ENCODE measurements at regions not wholly inside any gene's neighbourhood (a gene's known extent, or its start where the extent isn't known, plus 50 kb on each side); places are given as distances from the start of the nearest gene placed in this dataset.
A peak's percentile ranks its signal among the peaks of the same experiment; 100 is the strongest.

DNA sequence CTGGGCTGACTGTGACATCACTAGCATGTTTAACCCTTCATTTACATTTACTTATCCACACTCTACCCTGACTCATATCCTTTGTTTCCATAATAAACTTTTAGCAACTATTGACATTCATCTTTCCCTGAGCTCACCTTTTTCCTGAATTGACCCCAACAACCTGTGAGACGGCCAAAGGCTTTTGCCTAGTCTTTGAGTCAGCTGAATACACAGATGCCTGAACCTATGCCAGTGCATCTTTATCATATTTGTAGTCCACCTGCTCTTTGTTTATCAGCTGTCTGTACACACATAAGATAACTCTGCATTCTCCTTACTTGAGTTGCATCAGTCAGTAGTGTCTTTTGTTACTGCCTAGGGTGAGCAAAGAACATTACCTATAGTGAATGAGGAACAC, 128.5 kb upstream of the HMHB1 start:
- DNase-seq (ENCODE audit: low read depth, low spot score) = no peak
- H3K4me3 ChIP-seq (ENCODE audit: low read depth, low read length) = no peak overlapping the region
- TF ChIP-seq, protein P1, sequence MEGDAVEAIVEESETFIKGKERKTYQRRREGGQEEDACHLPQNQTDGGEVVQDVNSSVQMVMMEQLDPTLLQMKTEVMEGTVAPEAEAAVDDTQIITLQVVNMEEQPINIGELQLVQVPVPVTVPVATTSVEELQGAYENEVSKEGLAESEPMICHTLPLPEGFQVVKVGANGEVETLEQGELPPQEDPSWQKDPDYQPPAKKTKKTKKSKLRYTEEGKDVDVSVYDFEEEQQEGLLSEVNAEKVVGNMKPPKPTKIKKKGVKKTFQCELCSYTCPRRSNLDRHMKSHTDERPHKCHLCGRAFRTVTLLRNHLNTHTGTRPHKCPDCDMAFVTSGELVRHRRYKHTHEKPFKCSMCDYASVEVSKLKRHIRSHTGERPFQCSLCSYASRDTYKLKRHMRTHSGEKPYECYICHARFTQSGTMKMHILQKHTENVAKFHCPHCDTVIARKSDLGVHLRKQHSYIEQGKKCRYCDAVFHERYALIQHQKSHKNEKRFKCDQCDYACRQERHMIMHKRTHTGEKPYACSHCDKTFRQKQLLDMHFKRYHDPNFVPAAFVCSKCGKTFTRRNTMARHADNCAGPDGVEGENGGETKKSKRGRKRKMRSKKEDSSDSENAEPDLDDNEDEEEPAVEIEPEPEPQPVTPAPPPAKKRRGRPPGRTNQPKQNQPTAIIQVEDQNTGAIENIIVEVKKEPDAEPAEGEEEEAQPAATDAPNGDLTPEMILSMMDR (IDR thresholded peaks at IDR 0.05; ENCODE audit: low read depth, low read length) = no peak
- in situ Hi-C loops (cut with HindIII; ENCODE audit: low sequenced_read_pairs) = no loop called here

DNA sequence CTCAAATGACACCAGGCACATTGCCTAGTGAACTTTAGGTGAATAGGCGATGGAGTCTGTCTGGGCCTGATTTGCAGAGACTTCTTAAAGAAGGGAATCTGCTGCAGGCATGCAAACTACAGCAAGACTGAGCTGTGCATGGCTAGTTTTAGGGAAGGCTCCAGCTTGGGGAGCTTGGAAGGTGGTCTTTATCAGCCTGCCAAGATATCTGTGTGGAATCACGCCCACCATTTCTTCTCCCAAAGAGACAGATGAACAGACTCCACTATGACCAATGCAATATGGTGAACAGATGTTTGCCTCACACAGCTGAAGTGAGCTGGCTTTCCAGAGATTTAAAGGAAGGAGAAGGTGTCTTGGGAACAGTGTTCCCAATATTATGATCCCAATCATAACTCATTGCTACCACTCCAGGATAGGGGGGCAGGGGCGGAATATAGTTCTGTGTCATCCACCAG, 129.0 kb upstream of the HMHB1 start:
- in situ Hi-C loops (cut with HindIII; ENCODE audit: low sequenced_read_pairs) = no loop called here
- no peak for DNase-seq (ENCODE audit: low read depth, low spot score)
- no peak overlapping the region for H3K4me3 ChIP-seq (ENCODE audit: low read depth, low read length)
- TF ChIP-seq, protein P1 (IDR thresholded peaks at IDR 0.05; ENCODE audit: low read depth, low read length) = no peak

- DNase-seq (ENCODE audit: low read depth, low spot score) = peak; percentile 66
- TF ChIP-seq, protein P1 (IDR thresholded peaks at IDR 0.05; ENCODE audit: low read depth, low read length) = no peak
- in situ Hi-C loops (cut with HindIII; ENCODE audit: low sequenced_read_pairs) = no loop called here
- no peak overlapping the region for H3K4me3 ChIP-seq (ENCODE audit: low read depth, low read length)
Measured at GRCh38 chr5:143682246-143682905, 129.6 kb upstream of the HMHB1 start.

DNA sequence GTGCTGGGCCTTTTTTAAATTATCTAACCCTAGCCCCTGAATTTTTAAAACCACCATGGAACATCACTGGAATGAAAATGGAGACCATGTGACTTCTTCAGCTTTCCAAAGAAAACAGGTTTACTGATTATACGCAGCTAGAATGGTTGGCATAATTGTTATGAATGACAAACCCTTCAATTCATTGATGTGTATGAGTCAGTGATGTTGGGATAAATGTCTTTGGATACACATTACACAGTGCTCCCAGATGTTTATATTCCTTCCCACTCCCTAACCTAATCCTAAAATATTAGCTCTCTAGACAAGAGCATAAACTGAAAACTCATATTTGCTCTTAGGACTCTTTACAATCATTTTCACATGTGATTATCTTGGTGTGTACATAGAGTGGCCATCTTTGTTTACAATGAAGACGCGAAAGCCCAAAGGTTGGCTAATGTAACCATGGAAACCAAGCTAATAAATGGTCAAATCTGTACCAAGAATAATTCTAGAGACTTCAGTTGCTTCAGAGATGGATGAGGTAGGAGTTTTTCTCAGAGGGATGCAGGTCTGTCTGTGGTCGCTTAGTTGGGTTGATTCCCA, 131.2 kb upstream of the HMHB1 start:
- TF ChIP-seq, protein P1 (IDR thresholded peaks at IDR 0.05; ENCODE audit: low read depth, low read length) = no peak
- H3K4me3 ChIP-seq (ENCODE audit: low read depth, low read length) = no peak overlapping the region
- DNase-seq (ENCODE audit: low read depth, low spot score) = no peak
- in situ Hi-C loops (cut with HindIII; ENCODE audit: low sequenced_read_pairs) = no loop called here

GRCh38 chr5:143679777-143680176, 132.2 kb upstream of the HMHB1 start:
- peak; percentile 37 for DNase-seq (ENCODE audit: low read depth, low spot score)

GRCh38 chr5:143678148-143678905, 133.6 kb upstream of the HMHB1 start:
- no peak overlapping the region for H3K4me3 ChIP-seq (ENCODE audit: low read depth, low read length)
- DNase-seq (ENCODE audit: low read depth, low spot score) = no peak
- in situ Hi-C loops (cut with HindIII; ENCODE audit: low sequenced_read_pairs) = no loop called here
- TF ChIP-seq, protein P1 (IDR thresholded peaks at IDR 0.05; ENCODE audit: low read depth, low read length) = no peak

More at GRCh38 chr5:143679777-143680176, 132.2 kb upstream of the HMHB1 start:
- TF ChIP-seq, protein P1 (IDR thresholded peaks at IDR 0.05; ENCODE audit: low read depth, low read length) = no peak
- no peak overlapping the region for H3K4me3 ChIP-seq (ENCODE audit: low read depth, low read length)
- in situ Hi-C loops (cut with HindIII; ENCODE audit: low sequenced_read_pairs) = no loop called here
